ENCODE measurements at regions not wholly inside any gene's neighbourhood (a gene's known extent, or its start where the extent isn't known, plus 50 kb on each side); places are given as distances from the start of the nearest gene placed in this dataset.

DNA sequence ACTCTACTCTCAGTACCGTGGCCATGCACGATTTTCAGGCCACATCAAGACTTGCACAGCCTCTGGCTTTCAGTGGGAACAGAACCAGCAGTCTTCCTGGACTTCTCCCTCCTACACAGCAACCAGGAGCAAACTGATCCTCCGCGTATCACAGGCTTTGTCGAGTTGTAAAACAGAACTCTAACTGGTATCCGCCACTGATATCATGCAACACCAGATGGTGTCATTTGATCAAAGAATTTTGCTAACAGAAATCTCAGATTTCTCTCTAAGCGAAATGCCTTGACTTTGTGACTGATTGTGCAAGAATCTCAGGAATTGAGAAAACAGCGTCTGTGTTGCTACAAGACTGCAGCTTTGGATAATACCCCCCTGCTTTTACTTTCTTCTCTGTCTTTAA is 85.7 kb downstream of the COPS8 start:
- no peak for DNase-seq

DNA sequence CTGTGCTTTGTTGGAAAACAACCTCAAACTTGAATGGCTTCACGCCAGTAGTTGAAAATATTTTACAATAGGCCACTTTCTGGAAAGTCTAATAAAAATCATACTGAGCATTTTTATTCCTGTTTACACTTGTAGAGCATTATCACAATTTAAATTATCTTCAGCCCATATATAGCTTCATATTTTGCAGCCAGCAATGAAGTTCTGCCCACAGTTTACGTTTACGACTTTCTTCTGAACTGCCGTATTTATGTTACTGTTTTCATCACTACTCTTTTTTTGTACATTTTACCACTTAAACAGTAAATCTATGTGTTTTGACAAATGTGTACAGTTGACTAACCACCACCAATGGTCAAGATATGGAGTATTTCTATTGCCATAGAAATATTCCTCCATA is 86.2 kb downstream of the COPS8 start:
- DNase-seq = no peak

DNA sequence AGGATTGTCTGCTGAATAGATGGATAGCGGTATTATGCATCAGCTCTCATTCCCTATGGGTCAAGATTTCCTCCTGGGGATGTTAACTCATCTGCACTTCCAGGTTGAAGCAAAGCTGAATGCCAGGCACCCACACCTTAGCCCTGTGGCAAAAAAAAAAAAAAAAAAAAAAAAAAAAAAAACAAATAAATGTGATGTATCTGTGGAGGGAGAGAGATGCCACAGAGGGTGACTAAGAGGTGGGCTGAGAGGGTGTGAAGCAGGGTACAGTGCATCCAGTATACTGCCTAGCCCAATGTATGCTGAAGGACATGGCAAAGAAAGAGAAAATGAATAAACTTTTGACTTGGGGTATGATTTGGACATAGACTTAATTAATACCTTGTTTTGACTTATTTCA is 91.4 kb downstream of the COPS8 start:
- DNase-seq = no peak

DNA sequence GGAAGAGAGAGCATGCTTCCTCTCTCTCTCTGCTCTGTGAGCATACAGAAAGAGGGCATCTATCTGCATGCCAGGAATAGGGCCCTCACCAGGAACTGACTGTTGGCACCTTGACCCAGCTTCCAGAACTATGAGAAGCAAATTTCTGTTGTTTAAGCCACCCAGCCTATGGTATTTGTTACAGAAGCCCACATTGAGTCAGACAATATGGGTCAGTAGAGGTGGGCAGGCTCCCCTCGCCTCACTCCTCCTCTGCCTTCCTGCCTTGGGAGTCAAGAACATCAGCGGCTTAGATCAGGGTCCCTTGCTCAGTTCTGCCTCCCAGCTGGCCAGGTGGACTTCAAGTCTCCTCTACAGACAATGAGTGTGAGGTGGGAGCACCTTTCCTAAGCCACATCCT is 92.3 kb downstream of the COPS8 start:
- no peak for DNase-seq

DNA sequence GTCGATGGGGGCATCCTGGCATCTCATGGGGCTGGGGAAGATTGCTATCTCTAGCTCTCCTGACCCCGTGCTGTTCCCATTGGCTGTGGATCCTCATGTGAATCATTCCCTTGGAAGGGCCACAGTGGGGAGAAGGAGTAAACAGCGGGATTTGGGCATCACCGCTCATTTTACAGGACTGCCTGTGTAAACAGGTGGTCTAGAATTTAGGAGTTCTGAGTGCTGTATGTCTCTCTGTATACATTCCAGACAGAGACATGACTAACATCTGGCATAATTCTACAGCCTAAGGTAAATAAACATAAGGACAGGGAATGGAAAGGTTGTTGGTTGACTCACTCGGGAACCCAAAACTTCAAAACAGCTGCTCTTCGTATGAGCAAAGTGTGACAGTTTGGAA is 92.7 kb downstream of the COPS8 start:
- no peak for DNase-seq

DNA sequence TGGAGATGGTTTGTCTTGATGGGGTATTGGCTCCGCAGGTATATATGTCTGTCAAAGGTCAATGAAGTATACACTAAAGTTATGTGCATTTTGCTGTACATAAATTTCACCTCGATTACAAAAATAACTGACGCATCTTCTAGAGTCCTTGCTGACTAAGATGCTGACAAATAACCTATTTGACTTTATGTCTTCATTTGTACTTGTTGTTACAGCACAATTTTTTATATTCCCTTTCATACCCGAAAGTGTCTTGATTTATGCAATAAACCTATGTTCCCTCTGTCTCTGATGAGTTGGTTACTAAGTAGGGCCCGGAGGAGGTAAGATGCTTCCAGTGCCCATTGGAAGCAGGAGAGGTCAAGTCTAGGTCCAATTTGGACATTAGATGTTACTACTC is 93.5 kb downstream of the COPS8 start:
- DNase-seq = no peak

DNA sequence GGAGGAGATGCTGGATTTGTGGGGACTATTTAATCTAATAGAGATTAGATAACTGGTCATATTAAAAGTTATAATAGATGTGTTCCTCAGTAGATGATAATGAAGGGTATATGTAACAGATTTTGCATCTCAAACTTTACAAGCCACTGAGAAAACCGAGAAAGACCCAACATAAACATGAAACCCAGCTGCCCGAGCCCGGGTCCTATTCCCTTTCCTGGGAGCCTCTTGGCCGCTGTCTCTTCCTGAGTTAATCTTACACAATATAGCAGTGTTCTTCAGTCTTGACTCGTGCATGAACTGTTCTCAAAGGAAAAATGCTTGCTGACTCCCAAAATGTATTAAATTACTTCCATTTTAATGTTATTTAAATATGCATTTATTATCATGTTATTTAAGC is 94.5 kb downstream of the COPS8 start:
- DNase-seq = no peak

DNA sequence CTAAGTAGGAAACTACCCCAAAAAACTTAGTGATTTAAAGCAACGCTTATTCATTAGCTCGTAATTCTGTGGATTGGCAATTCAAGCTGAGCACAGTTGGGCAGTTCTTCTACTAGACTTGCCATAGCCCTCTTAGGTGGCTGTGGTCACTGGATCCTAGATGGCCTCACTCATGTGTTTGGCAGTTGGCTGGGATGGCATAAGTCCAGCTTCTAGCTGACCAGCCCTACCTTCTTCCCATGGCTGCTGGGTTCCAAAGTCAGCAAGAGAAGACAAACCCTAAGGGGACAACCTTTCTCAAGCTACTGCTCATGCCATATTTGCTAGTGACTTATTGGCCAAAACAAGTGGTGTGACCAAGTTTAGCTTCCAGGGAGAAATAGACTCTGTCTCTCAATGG is 95.3 kb downstream of the COPS8 start:
- no peak for DNase-seq

DNA sequence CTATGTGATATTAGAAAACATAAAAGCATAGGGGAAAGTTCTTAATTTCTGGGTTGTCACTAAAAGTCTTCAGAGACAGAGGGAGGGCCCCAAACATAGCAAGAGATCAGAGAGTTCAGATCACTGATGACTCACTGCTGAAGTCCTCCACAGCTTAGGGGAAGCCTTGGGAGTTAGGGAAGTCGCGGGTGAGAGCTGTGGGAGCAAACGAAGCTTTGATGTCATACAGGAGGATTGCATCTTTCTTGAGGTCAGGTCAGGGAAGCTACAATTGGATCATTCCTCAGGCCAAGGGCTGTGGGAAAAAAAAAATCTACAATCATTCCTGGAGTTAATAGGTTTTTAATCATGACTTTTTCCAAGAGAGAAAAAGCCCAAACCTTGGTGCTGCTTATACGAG is 96.2 kb downstream of the COPS8 start:
- DNase-seq = no peak

DNA sequence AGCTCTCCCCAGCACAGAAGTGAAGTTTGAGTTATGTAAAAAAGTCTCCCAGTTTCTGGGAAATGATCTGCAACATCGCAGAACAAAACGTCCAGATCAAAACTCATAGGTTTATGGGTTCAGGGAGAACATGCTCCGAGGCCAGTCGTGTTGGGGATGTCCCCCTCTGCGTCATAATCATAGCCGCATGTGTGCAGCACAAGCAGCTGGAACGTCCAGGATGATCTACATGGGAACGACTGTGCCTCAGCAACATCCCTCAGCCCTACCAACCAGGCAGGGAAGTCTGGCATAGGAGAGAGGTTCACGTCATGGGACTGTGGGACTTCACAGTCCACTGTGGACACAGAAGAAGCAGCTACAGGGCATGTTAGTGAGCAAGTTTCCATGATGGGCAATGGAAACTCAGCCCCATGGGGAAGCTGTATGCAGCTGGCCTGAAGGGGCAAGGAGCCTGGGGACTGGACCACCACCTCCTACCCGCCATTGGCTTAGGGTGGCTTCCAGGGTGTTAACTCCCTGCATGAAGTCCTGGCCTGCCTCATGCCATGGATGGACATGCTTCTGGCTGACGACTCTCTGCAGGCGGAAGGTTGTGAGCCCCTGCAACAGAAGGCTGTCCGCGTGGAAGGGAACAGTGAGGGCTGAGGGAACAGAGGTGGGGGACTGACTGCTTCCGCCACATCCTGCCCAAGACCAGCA is 96.9 kb downstream of the COPS8 start:
- no peak for DNase-seq

DNA sequence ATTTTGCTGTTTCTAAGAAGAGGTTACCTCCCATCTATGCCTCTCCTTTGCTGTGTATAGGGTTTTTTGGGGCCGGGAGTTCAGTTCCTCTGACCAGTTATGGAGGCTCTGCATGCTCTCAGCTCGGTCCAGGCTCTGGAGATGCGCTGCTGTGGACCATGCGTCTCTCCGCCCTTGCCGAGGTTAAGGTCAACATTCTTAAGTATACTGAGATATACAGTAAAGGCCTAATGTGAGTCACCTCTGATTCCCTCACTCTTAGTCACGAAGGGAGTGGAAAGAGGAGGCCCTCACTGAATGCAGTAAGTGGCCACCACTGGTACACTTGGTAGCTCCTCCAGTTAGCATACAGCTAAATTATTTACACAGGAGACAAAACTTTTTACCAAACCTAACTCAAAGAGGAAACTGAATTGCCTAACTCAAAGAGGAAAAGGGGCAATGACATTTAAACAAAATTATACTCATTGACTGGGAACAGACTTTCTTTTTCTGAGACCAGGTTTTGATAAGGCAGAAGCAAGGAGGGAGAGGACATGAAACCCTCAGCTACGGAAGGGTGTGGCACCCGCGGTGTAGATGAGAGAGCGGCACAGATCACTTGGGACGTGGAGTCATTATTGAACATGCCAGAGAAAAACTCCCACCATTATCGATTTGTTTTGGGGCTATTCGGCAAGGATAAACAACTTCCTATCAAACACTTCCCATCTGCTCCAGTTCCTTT is 98.7 kb downstream of the COPS8 start:
- no peak for DNase-seq

DNA sequence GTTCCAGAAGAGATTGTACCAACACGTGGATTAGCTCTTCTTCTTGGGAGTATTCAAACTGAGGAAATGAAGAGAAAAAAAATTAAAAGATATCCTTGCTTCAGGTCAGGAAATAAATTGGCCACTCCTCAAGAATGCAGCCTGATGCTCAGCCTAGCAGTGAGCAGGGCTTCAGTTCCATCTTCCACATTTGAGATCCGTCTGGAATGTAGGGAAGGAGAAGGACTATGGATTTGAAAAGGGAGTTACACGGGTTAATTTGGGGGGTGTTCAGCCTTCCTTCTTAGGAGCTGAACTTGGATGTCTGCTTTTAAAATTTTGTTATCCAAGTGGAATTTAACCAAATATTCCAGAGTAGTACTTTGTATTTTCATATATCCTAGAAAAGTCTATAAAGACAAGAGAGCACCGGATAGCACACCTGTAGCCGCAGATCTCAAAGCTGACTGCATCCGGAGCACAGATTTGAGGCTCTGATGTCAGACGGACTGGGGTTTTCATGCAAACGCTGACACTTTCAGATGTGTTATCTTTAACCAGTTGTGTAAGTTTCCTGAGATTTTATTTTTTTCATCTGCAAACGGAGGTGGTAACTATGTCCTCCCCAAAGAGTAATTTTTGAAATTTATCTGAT is 99.3 kb downstream of the COPS8 start:
- no peak for DNase-seq

DNA sequence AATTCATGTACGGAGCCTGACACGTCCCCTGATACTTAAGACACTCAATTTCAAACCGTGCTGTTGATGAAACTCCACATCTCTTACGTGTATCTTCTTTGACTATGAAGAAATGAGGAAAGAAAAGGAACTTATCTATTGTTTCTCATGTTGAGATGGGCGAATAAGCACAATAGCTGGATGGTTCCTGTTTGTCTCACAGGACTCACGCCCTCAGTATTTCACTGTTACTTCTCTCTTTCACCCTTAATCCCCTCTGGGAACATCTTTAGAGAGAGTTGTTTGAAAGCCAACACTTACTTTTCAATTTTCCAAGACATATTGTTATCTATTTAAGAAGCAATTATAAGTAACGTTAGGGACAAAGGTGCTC is 99.8 kb downstream of the COPS8 start:
- no peak for DNase-seq

DNA sequence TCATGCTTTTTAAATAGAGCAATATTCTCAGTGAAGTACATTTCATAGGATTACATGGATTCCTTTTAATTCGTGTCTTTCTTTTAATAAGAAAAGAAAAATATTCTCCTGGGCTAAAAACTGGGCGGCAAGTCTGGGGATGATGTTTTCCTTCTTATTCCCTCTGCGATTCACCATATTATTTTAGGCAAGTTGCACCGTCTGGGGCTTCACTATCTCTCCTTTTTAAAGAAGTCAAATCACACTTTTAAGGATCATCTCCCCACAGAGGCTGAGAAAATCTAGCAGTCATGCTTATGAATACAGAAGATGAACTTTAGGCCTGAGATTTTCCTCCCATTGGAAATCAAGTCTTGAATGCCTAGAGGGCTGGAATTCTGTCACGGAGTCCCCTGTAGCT is 104.1 kb downstream of the COPS8 start:
- no peak for DNase-seq

DNA sequence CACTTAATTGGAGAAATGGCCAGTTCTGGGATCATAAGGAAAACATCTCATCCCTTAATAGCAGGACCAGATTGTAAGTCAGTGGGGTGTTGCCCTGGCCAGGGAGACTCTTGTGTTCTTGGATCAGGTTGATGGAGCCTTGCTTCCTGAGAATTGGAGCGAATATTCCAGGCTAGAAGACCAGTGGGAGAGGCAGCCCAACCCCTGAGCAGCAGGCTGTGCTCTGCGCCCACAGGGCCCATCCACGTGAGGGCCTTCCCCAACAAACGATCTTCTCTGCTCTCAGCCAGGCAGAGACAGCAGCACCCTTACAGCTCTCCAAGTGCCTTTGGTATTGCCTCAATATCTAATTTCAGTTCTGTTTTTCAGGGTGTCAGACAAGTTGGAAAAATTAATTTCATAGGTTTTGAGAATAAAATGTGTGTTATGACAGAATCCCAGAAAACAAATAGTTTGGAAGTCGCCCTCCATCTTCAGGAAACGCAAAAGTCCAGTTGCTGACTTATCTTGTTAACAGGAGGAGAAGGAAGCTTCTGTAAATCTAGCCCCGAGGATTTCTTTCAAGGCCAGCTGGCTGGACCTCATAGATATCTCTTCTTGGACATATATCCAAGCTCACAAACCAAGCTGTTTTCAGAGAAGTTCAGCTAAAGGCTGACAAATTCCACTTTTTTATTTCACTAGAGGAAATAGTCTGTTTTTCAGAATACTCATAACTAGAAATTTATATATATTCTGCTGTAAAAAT is 105.5 kb downstream of the COPS8 start:
- no peak for DNase-seq

DNA sequence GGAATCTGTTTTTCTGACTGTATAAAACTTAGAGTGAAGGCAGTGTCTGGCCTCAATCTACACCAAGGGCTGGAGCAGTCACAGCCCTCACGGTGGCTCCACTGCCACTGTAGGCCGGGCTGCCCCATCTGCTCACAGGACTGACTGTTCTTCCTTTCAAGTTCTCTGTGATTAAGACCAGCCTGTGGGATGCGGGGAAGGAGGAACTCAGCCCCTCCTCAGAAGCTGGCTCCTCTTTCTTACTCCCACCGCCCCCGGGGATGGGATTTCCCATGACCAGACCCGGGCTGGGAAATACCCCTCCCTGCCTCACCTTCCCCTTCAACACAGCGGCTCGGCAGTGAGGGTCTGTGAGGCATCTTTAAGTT is 106.0 kb downstream of the COPS8 start:
- DNase-seq = no peak

DNA sequence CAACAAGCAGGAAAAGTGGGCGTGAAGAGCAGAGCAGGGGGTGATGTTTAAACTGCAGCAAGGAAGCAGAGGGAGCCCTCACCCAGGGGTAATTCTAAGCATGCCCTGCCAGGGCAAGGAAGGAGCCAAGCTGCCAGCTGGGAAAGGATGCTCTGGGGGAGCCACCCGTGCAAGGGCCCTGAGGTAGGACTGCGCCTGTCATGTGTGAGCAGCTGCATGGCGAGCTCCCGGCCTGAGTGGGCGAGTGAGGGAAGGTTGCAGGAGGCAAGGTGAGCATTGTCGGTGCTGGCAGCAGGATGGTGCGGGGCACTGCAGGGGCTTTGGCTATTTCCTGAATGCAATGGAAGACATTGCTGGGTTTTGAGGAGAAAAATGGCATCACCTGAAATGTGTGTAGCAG is 107.2 kb downstream of the COPS8 start:
- no peak for DNase-seq

DNA sequence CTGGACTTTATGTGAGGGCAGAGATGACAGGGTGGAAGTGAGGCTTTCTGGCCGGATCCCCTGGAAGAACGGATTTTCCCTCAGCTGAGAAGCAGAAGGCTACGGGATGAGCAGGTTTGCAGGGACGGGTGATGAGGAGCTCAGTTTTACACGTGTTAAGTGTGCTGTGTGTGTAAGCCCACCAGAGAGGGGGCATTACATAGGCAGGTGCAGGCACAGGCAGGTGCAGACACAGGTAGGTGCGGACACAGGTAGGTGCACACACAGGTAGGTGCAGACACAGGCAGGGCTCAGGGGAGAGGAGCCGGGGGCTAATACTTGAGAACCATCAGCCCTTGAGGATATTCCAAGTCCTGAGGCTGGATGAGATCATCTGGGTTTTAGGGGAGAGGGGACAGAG is 107.7 kb downstream of the COPS8 start:
- DNase-seq = no peak

DNA sequence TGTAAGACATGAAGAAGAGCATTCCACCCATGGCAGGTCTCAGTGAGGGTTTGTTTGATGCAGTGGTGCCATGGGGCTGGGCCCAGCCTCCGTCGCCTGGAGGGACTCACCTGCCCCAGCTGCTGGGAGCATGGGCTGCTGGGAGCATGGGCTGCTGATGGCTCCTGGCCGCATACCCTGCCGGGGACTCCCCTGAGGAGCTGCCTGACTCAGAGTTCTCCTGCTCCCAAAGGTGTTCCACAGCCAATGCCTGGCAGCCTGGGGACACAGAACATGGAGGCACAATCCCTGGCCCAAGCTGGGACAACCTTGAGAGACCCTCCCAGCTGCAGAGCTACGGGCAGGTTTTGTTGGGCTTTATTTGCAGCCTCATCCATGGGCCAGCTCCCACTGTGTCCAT is 108.4 kb downstream of the COPS8 start:
- no peak for DNase-seq

DNA sequence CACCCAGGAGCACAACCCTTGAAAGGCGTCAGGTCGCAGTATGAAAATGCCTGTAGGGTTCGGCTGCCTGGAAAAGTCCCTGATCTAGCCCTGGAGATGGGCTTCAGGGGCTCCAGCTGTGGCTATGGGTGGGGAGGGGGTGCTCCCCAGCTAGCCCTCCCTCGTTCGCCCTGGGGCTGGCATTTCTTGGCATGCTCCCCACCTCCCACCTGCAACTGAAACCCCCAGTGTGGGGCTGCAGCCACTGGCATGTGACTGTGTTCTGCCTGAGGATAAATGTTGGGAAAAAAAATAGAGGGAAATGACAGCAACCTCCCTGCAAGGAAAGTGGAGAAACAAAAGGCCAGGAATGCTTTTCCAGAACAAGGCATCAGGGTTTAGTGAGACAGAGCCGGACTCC is 109.2 kb downstream of the COPS8 start:
- DNase-seq = no peak

DNA sequence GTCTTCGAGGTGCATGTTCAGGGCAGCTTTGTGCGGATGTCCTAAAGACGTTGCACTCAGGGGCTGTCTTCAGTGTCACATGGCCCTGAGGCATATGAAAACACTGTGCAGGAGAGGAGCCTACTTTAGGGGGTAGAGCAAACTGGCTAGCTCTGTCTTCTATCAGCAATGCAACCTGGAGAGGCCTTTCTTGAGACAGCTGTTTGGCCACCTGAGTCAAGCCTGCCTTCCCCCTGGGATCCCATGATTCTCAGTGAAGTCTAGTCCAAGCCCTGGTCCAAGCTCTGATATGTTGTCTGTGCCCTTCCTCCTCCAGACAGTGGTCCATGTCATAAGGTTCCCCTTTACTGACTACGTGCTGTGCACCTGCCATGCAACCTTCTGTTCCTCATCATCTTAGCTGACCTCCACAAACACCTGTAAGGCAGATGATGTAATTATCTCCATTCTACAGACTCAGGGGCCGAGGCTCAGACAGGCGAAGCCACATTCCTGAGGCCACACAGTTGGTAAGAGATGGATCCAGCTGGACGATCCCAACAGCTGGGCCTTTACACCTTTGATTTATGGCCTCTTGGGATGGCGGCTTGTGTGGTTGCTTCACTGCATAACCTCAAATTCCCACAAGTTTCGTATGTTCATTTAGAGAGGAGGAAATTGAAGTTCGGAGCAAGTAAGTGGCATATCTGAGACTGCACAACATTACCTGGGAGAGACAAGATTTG is 109.9 kb downstream of the COPS8 start:
- DNase-seq = no peak

DNA sequence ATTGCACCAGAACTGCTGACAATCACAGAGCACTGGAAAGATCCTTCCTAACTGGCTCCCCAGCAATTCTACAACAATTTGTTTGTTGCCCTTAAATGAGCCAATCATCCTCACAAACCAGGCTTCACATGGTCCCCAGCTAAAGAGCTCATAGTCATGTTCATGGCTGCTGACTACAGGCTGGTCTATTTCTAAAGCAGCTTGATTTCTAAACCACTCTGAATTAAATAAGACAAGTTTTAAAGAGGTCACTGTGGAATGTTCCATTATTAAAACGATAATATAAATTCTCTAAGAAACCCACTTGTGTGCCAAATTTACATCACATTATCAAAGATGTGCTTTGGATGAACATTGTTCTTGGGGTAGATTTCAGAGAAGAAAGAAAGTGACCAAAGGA is 110.7 kb downstream of the COPS8 start:
- DNase-seq = no peak
